Spleen (tissue), 11 donors: ENCODE measurements at regions not wholly inside any gene's neighbourhood (a gene's known extent, or its start where the extent isn't known, plus 50 kb on each side); places are given as distances from the start of the nearest gene placed in this dataset.

Source experiments
- DNase-seq: peaks from one replicate; pipeline ENCODE4 v3.0.0-alpha.2; 2020
- H3K27ac ChIP-seq, 8 donors: fragments of 200-600 bp; sonication (generic) in 7 of 8; 1 replicate in 4 of 8; 2 replicates in 4 of 8; pipeline versions ENCODE4 v1.5.0 to v1.8.0; 2016 to 2021; ENCODE audit warnings: inconsistent platforms in 4 of 8, mild to moderate bottlenecking in 4 of 8, moderate library complexity in 1 of 8
- H3K27me3 ChIP-seq, 7 donors: fragments of 200-600 bp; sonication (generic) in 6 of 7; replicated peaks in 1 of 7; 1 replicate in 4 of 7; 2 replicates in 3 of 7; pipeline versions ENCODE4 v1.5.0 to v1.8.0; 2016 to 2021; ENCODE audit warnings: inconsistent platforms in 3 of 7, mild to moderate bottlenecking in 1 of 7
- H3K36me3 ChIP-seq, 6 donors: fragments of 200-600 bp; sonication (generic) in 5 of 6; 1 replicate in 4 of 6; 2 replicates in 2 of 6; pipeline versions ENCODE4 v1.5.0 to v1.8.0; 2016 to 2021; ENCODE audit warnings: inconsistent platforms in 2 of 6
- H3K4me1 ChIP-seq, 6 donors: fragments of 200-600 bp; sonication (generic) in 5 of 6; 1 replicate in 3 of 6; 2 replicates in 3 of 6; pipeline versions ENCODE4 v1.5.0 to v1.8.0; 2016 to 2021; ENCODE audit warnings: inconsistent platforms in 3 of 6
- H3K4me3 ChIP-seq, 8 donors: fragments of 200-600 bp; sonication (generic) in 7 of 8; 1 replicate in 4 of 8; 2 replicates in 4 of 8; pipeline versions ENCODE4 v1.5.0 to v1.8.0; 2016 to 2021; ENCODE audit warnings: inconsistent platforms in 4 of 8, mild to moderate bottlenecking in 4 of 8, moderate library complexity in 2 of 8
- H3K9me3 ChIP-seq, 8 donors: fragments of 200-600 bp; sonication (generic) in 7 of 8; 1 replicate in 4 of 8; 2 replicates in 4 of 8; pipeline versions ENCODE4 v1.5.0 to v1.8.0; 2016 to 2021; ENCODE audit warnings: inconsistent platforms in 4 of 8
- CTCF ChIP-seq, 11 experiments: fragments of 200-600 bp in 7 of 11; fragments of 450-650 bp in 4 of 11; sonication (generic) in 4 of 11; IDR thresholded peaks in 8 of 11; conservative IDR thresholded peaks in 3 of 11; 1 replicate in 7 of 11; 2 replicates in 4 of 11; pipeline versions ENCODE4 v1.4.0 to v1.8.0; 2016 to 2021; ENCODE audit warnings: antibody characterized with exemption in 11 of 11, inconsistent platforms in 4 of 11, mild to moderate bottlenecking in 1 of 11
- POLR2A ChIP-seq, 3 donors: fragments of 450-650 bp; IDR thresholded peaks; one replicate each; pipeline ENCODE4 v1.5.1; 2017; ENCODE audit warnings: antibody characterized with exemption in 3 of 3, mild to moderate bottlenecking in 1 of 3
- POLR2AphosphoS5 ChIP-seq, 3 donors: sonication (generic); formaldehyde crosslinking; IDR thresholded peaks; one replicate each; pipeline ENCODE4 v1.5.1; 2017; ENCODE audit warnings: antibody characterized with exemption in 3 of 3
- WGBS, 5 donors: extraction: QIAGEN DNeasy Blood & Tissue Kit in 3 of 5; methylation state at CpG; one replicate each; pipeline versions ENCODE4 v1.1.5 to v1.1.7; 2013 to 2018; 5-methylcytosine and 5-hydroxymethylcytosine counted together
- intact Hi-C: fragments of 100-400 bp; cut with DNase I; formaldehyde crosslinking; loops from one replicate; pipeline ENCODE4 v1.15.0; 2023; ENCODE audit warnings: low total_unique reads
- donor health status: healthy with polysubstance abuse.
- donor health status: DM: no; HTN: no; CAD: no; lungs with moderate emphysema.
- donor health status: DM: no; HTN: no; CAD: no.
- donor health status: Bipolar disorder and iron deficiency.
- donor health status: healthy.
- donor health status: DM: no; HTN: no; CAD: no.
- donor health status: DM: yes; HTN: yes; CAD: no.

GRCh38 chr9:95738438-95738837 lies 137.1 kb upstream of the ERCC6L2 start:
- Histone ChIP-seq H3K27me3 (peaks cover 0 to 9% (median 0%) of the 10 kb centered on the region in 7 donors), H3K4me3 (no peak overlapping the region), H3K36me3 (no peaks in the 10 kb centered on the region), H3K27ac (no peak overlapping the region), H3K4me1 (no peaks in the 10 kb centered on the region), H3K9me3 (no peaks in the 10 kb centered on the region)
- WGBS, 5 donors: 70 to 86% (median 83%) methylated on average over 4 to 10 of the region's 10 CpGs
- intact Hi-C loops: no loop called here
- DNase-seq: no peak
- TF ChIP-seq POLR2AphosphoS5 (IDR thresholded peaks at IDR 0.05) (no peak), POLR2A (IDR thresholded peaks at IDR 0.05) (no peak), CTCF (IDR thresholded peaks at IDR 0.05 in 8 of 11, conservative IDR thresholded peaks at IDR 0.05 in 3 of 11) (no peak)

GRCh38 chr9:95736891-95737522 lies 138.5 kb upstream of the ERCC6L2 start:
- H3K9me3 ChIP-seq: no peaks in the 10 kb centered on the region
- H3K4me1 ChIP-seq: no peaks in the 10 kb centered on the region
- no peak for TF ChIP-seq CTCF (IDR thresholded peaks at IDR 0.05 in 8 of 11, conservative IDR thresholded peaks at IDR 0.05 in 3 of 11)
- no peak for TF ChIP-seq POLR2A (IDR thresholded peaks at IDR 0.05)
- no peak for TF ChIP-seq POLR2AphosphoS5 (IDR thresholded peaks at IDR 0.05)
- no peak overlapping the region for H3K27ac ChIP-seq
- H3K4me3 ChIP-seq: no peak overlapping the region
- no peak for DNase-seq
- 75 to 88% (median 85%) methylated on average over 15 of the region's 15 CpGs for WGBS, 5 donors
- H3K27me3 ChIP-seq: peaks cover 0 to 9% (median 0%) of the 10 kb centered on the region in 7 donors
- intact Hi-C loops: no loop called here
- H3K36me3 ChIP-seq: no peaks in the 10 kb centered on the region

DNA sequence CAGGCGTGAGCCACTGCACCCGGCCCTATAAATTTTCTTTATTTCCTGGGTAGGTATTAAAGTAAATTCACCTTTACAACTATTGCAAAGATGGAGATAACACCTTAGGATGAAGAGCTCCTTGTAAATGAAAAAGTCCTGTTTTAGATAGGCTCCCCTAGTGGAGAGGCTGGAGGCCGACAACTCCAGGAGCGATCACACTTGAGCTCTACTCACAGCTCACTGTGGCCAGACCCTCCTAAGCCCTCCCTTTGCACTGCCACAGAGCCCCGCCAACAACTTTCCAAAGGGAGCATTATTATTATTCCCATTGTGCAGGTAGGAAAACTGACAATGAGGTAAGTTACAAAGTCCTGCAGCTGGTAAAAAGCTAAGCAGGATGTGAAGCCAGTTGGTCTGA lies 139.1 kb upstream of the ERCC6L2 start:
- Histone ChIP-seq H3K4me3 (no peak overlapping the region), H3K36me3 (no peaks in the 10 kb centered on the region), H3K27me3 (peaks cover 0 to 9% (median 0%) of the 10 kb centered on the region in 7 donors), H3K27ac (no peak overlapping the region), H3K4me1 (no peaks in the 10 kb centered on the region), H3K9me3 (no peaks in the 10 kb centered on the region)
- no peak for DNase-seq
- intact Hi-C loops: no loop called here
- TF ChIP-seq POLR2AphosphoS5 (IDR thresholded peaks at IDR 0.05): no peak
- no peak for TF ChIP-seq CTCF (IDR thresholded peaks at IDR 0.05 in 8 of 11, conservative IDR thresholded peaks at IDR 0.05 in 3 of 11)
- no peak for TF ChIP-seq POLR2A (IDR thresholded peaks at IDR 0.05)
- 88 to 96% (median 95%) methylated on average over 4 to 5 of the region's 5 CpGs for WGBS, 5 donors

- WGBS, 5 donors: 91 to 100% (median 93%) methylated on average over 1 of the region's 1 CpG
- no peak overlapping the region for H3K4me3 ChIP-seq
- H3K36me3 ChIP-seq: no peaks in the 10 kb centered on the region
- no peak for TF ChIP-seq POLR2A (IDR thresholded peaks at IDR 0.05)
- TF ChIP-seq CTCF (IDR thresholded peaks at IDR 0.05 in 8 of 11, conservative IDR thresholded peaks at IDR 0.05 in 3 of 11): no peak
- no peak for DNase-seq
- H3K9me3 ChIP-seq: no peaks in the 10 kb centered on the region
- H3K27me3 ChIP-seq: peaks cover 0 to 9% (median 0%) of the 10 kb centered on the region in 7 donors
- intact Hi-C loops: no loop called here
- H3K27ac ChIP-seq: no peak overlapping the region
- no peaks in the 10 kb centered on the region for H3K4me1 ChIP-seq
Measured at GRCh38 chr9:95735701-95736100, 139.8 kb upstream of the ERCC6L2 start.
